Suprapubic skin (tissue), 4 donors: ENCODE measurements at regions not wholly inside any gene's neighbourhood (a gene's known extent, or its start where the extent isn't known, plus 50 kb on each side); places are given as distances from the start of the nearest gene placed in this dataset.

Source experiments
- DNase-seq, 2 donors: peaks; one replicate each; pipeline ENCODE4 v3.0.0-alpha.2; 2019; ENCODE audit warnings: low spot score in 2 of 2
- H3K27ac ChIP-seq: fragments of 200-600 bp; sonication (generic); one replicate; pipeline ENCODE4 v1.5.1; 2019
- H3K27me3 ChIP-seq: fragments of 200-600 bp; sonication (generic); one replicate; pipeline ENCODE4 v1.5.1; 2019
- H3K36me3 ChIP-seq: fragments of 200-600 bp; sonication (generic); one replicate; pipeline ENCODE4 v1.5.1; 2019
- H3K4me1 ChIP-seq: fragments of 200-600 bp; sonication (generic); one replicate; pipeline ENCODE4 v1.5.1; 2019
- H3K4me3 ChIP-seq: fragments of 200-600 bp; sonication (generic); one replicate; pipeline ENCODE4 v1.5.1; 2019; ENCODE audit warnings: mild to moderate bottlenecking
- H3K9me3 ChIP-seq: fragments of 200-600 bp; sonication (generic); one replicate; pipeline ENCODE4 v1.5.1; 2019
- EP300 ChIP-seq: sonication (generic); formaldehyde crosslinking; IDR thresholded peaks from one replicate; pipeline ENCODE4 v1.6.1; 2017; ENCODE audit warnings: antibody characterized with exemption
- POLR2A ChIP-seq, 2 donors: fragments of 450-650 bp; IDR thresholded peaks; one replicate each; pipeline ENCODE4 v1.6.1; 2017; ENCODE audit warnings: antibody characterized with exemption in 2 of 2, mild to moderate bottlenecking in 2 of 2, moderate library complexity in 2 of 2
- POLR2AphosphoS5 ChIP-seq, 3 donors: sonication (generic); formaldehyde crosslinking; IDR thresholded peaks; one replicate each; pipeline ENCODE4 v1.6.1; 2017; ENCODE audit warnings: antibody characterized with exemption in 3 of 3
- whole genome bisulfite sequencing: methylation state at CpG from one replicate; pipeline ENCODE4 v1.1.5; 2018; 5-methylcytosine and 5-hydroxymethylcytosine counted together
- TF ChIP-seq, protein P1 (sequence below), 2 donors: fragments of 200-600 bp in 1 of 2; fragments of 450-650 bp in 1 of 2; sonication (generic) in 1 of 2; IDR thresholded peaks; one replicate each; pipeline ENCODE4 v1.5.1; 2016 to 2019; ENCODE audit warnings: antibody characterized with exemption in 2 of 2, mild to moderate bottlenecking in 1 of 2, moderate library complexity in 1 of 2

DNA sequence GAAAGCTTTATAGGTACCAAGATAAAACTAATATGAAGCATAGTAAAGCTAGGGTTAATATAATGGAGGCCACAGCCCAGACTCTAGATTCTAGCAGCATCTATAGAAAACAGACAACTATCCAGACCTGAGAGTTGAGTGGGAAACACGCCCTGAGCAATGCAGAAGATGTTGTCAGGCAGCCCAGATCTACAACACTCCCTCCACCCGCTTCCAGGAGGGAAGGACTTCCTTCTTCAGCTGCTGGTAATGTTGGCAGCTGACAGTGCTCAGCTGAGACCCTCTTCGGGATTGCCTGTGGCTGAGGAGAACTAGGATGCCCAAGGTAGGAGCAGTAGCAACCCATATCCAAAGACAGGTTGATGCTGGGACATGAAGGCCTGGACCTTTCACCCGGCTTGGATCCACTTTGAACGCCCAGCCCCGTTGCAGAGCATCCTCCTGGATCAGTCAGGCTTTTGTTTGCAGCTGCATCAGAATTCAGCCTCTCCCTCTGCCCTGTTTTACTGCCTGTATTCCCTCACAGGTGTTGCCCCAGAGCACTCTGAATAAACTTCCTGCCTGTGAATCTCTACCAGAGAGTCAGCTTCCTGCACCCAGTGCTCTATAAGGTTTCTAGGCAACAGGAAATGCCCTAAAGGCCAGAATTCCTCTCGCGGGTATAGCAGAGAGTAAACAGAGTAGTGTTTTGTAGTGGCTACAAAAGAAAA, 174.7 kb upstream of the IL12A start:
- Histone ChIP-seq H3K4me3 (no peak overlapping the region), H3K27ac (no peak overlapping the region), H3K4me1 (peaks cover 3% of the 10 kb centered on the region), H3K9me3 (no peaks in the 10 kb centered on the region), H3K27me3 (no peaks in the 10 kb centered on the region), H3K36me3 (no peaks in the 10 kb centered on the region)
- 60% methylated on average over 7 of the region's 8 CpGs for WGBS
- TF ChIP-seq EP300, result no peak
- TF ChIP-seq POLR2A (IDR thresholded peaks at IDR 0.05), result no peak
- TF ChIP-seq POLR2AphosphoS5 (IDR thresholded peaks at IDR 0.05), result no peak
- TF ChIP-seq, protein P1, sequence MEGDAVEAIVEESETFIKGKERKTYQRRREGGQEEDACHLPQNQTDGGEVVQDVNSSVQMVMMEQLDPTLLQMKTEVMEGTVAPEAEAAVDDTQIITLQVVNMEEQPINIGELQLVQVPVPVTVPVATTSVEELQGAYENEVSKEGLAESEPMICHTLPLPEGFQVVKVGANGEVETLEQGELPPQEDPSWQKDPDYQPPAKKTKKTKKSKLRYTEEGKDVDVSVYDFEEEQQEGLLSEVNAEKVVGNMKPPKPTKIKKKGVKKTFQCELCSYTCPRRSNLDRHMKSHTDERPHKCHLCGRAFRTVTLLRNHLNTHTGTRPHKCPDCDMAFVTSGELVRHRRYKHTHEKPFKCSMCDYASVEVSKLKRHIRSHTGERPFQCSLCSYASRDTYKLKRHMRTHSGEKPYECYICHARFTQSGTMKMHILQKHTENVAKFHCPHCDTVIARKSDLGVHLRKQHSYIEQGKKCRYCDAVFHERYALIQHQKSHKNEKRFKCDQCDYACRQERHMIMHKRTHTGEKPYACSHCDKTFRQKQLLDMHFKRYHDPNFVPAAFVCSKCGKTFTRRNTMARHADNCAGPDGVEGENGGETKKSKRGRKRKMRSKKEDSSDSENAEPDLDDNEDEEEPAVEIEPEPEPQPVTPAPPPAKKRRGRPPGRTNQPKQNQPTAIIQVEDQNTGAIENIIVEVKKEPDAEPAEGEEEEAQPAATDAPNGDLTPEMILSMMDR (IDR thresholded peaks at IDR 0.05), result no peak
- DNase-seq, result no peak

DNA sequence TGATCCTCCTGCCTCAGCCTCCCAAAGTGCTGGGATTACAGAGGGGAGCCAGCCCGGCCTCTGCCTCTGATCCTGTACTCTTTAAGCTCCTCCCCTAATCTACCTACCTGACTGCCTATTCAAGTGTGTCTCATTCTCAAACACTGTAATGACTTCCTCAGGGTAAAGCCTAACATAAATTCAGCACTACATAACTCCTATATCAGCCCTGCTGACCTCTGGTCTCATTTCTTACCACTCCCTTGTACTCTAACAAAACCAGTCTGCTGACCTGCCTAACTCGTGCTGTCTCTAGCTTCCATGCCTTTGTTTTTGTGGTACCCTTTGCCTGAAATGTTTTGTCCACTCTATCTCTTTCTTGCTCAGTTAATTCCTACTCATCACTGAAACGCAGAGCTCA, 172.1 kb upstream of the IL12A start:
- WGBS, result 97% methylated on average over 3 of the region's 3 CpGs
- Histone ChIP-seq H3K27ac (no peak overlapping the region), H3K4me3 (no peak overlapping the region), H3K4me1 (peaks cover 3% of the 10 kb centered on the region), H3K36me3 (no peaks in the 10 kb centered on the region), H3K27me3 (no peaks in the 10 kb centered on the region), H3K9me3 (no peaks in the 10 kb centered on the region)
- TF ChIP-seq POLR2A (IDR thresholded peaks at IDR 0.05), result no peak
- TF ChIP-seq POLR2AphosphoS5 (IDR thresholded peaks at IDR 0.05), result no peak
- TF ChIP-seq EP300, result no peak
- no peak for DNase-seq

DNA sequence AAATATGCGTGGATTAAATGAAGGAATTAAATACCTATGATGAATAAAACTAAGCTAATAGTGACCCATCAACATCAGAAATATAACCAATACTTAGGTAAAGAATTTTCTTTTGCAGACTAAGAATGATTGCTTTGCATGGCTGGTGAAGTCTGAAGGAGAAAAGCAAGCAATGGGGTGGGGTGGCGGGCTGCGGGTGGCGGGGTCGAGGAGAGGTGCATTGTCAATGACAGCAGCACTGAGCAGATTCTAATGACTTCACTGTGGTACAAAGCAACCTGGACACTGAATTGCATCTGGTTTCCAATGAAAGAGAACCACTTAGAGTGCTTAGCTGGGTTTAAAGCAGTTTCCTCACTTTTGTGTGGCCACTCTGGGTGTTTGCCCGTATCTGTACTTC, 171.5 kb upstream of the IL12A start:
- H3K4me1 ChIP-seq, result peaks cover 3% of the 10 kb centered on the region
- no peaks in the 10 kb centered on the region for H3K9me3 ChIP-seq
- no peak overlapping the region for H3K4me3 ChIP-seq
- DNase-seq, result no peak
- no peaks in the 10 kb centered on the region for H3K36me3 ChIP-seq
- no peaks in the 10 kb centered on the region for H3K27me3 ChIP-seq
- H3K27ac ChIP-seq, result no peak overlapping the region
- WGBS, result 97% methylated on average over 6 of the region's 6 CpGs
- TF ChIP-seq POLR2A (IDR thresholded peaks at IDR 0.05) (no peak), EP300 (no peak), POLR2AphosphoS5 (IDR thresholded peaks at IDR 0.05) (no peak)
- TF ChIP-seq, protein P1 (IDR thresholded peaks at IDR 0.05), result no peak

DNA sequence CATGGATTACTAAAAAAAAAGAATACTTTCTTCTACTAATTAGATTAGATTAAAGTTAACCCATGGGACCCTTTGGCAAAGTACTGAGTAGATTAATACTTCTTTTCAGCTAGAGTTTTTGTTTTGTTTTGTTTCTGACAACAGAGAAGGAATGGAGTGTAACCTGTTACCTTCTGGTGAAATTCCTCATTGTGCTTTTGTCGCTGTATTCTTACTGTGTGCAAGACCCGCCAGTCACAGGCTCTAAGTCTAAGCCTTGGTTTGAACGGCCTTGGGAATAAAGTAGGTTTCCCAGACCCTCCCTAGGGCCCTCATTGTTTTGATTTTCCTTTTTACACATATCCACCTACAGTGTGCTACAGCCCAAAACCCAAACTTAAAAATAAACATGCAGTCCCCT, 171.1 kb upstream of the IL12A start:
- peaks cover 3% of the 10 kb centered on the region for H3K4me1 ChIP-seq
- no peak for DNase-seq
- no peak overlapping the region for H3K27ac ChIP-seq
- 86% methylated on average over 3 of the region's 3 CpGs for WGBS
- no peak overlapping the region for H3K4me3 ChIP-seq
- H3K9me3 ChIP-seq, result no peaks in the 10 kb centered on the region
- no peaks in the 10 kb centered on the region for H3K36me3 ChIP-seq
- TF ChIP-seq EP300, result no peak
- TF ChIP-seq, protein P1 (IDR thresholded peaks at IDR 0.05), result no peak
- no peak for TF ChIP-seq POLR2AphosphoS5 (IDR thresholded peaks at IDR 0.05)
- no peak for TF ChIP-seq POLR2A (IDR thresholded peaks at IDR 0.05)
- H3K27me3 ChIP-seq, result no peaks in the 10 kb centered on the region

DNA sequence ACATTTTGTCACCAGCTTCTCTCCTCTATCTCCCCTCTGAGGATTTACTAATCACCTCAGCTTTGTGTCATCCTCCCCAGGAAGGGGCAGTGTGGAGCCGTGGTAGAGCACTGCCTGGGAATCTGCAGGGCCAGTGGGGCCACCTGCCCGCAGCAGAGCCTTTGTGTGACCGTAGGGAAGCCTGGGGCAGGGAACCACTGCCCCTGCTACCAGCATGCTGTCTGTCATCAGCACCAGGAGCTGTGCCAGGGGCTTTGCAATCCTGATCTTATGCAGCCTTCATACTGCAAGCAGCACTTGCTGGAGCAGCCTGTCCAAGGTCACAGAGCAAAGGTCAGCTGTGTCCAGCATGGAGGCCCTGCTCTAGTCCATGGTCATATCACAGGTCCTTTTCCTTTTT, 170.2 kb upstream of the IL12A start:
- H3K9me3 ChIP-seq, result no peaks in the 10 kb centered on the region
- DNase-seq, result no peak
- H3K27me3 ChIP-seq, result no peaks in the 10 kb centered on the region
- H3K4me3 ChIP-seq, result no peak overlapping the region
- H3K36me3 ChIP-seq, result no peaks in the 10 kb centered on the region
- WGBS, result 83% methylated on average over 3 of the region's 3 CpGs
- TF ChIP-seq POLR2A (IDR thresholded peaks at IDR 0.05) (no peak), POLR2AphosphoS5 (IDR thresholded peaks at IDR 0.05) (no peak), EP300 (no peak)
- TF ChIP-seq, protein P1 (IDR thresholded peaks at IDR 0.05), result no peak
- no peak overlapping the region for H3K27ac ChIP-seq
- peaks cover 3% of the 10 kb centered on the region for H3K4me1 ChIP-seq
